H1 (cell line): ENCODE measurements at regions not wholly inside any gene's neighbourhood (a gene's known extent, or its start where the extent isn't known, plus 50 kb on each side); places are given as distances from the start of the nearest gene placed in this dataset.

Experiments used
- CTBP2 ChIP-seq: IDR thresholded peaks from 2 replicates; pipeline ENCODE4 v1.7.0; 2011; ENCODE audit warnings: borderline replicate concordance, mild to moderate bottlenecking, moderate library complexity, mixed read lengths, low read length; ENCODE audit not compliant: insufficient read depth, insufficient read length
- EZH2 ChIP-seq: fragments of 200-600 bp; sonication (generic); IDR thresholded peaks from 2 replicates; pipeline ENCODE4 v1.7.1; 2012; ENCODE audit warnings: low read depth, mild to moderate bottlenecking, moderate library complexity, low read length, inconsistent platforms; ENCODE audit not compliant: severe bottlenecking
- TCF12 ChIP-seq: IDR thresholded peaks from 2 replicates; pipeline ENCODE4 v1.6.1; 2011; ENCODE audit warnings: low read depth, mild to moderate bottlenecking, low read length
- ZNF274 ChIP-seq: IDR thresholded peaks from 2 replicates; pipeline ENCODE4 v1.7.0; 2012; ENCODE audit warnings: low read length, borderline replicate concordance; ENCODE audit errors: extremely low read depth

DNA sequence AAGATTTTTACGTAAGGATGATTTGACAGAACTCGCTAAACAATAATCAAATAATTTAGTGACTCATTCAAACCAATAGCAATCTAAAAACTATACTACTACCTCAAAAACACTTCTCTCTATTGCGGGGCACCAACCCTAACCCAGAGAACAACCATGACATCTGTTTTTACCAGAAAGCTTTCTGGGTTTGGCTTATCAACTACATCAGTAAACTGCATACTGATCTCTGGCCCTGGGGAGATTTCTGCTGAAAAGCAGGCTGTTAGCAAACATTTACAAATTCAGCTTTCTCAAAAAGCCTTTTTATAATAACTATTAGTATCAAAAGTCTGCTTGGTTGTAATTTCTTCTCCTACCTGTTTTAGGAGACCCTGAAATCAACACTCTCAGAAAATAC, 144.5 kb upstream of the ZWINT start (continued):
- TF ChIP-seq CTBP2 (no peak), TCF12 (no peak), EZH2 (no peak), ZNF274 (no peak)
- TF ChIP-seq, all 59 proteins: peak for 0
